SU-DHL-6 (cell line): ENCODE measurements at regions not wholly inside any gene's neighbourhood (a gene's known extent, or its start where the extent isn't known, plus 50 kb on each side); places are given as distances from the start of the nearest gene placed in this dataset.
"Not testable (repeated sequence)": the region's sequence is repeated elsewhere in the genome, so short reads cannot be mapped to it uniquely, and the experiment has no call there.

ENCODE experiments used
- EZH2phosphoT487 ChIP-seq: fragments of 200-600 bp; sonication (generic), shearing (Covaris generic); conservative IDR thresholded peaks from 2 replicates; pipeline ENCODE4 v1.6.1; 2018; ENCODE audit warnings: mild to moderate bottlenecking, antibody characterized with exemption, low read length, moderate library complexity, mixed read lengths
- TF ChIP-seq, protein P1 (sequence below): fragments of 200-600 bp; sonication (generic); IDR thresholded peaks from one replicate; pipeline ENCODE4 v1.5.1; 2017; ENCODE audit warnings: antibody characterized with exemption, mild to moderate bottlenecking, low read length, moderate library complexity; ENCODE audit not compliant: insufficient read depth, poor library complexity, severe bottlenecking

DNA sequence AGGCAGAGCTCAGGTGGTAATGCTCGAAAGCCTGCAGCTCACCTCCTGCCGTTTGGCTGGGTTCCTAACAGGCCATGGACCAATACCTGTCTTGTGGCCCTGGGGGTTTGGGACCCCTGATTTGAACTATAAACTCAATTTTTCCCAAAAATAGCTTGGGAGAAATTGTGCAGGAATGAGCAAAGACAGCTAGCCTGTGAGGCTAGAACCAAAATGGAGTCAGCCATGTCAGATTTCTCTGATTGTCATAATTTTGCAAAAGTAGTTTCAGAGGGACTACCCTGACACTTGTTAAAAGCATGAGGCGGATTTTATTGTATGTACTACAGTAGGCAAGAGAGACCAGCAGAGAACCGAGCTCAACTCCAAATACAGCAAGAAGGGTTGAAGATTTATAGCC, 91.8 kb downstream of the PPIAL4G start:
- TF ChIP-seq, protein P1, sequence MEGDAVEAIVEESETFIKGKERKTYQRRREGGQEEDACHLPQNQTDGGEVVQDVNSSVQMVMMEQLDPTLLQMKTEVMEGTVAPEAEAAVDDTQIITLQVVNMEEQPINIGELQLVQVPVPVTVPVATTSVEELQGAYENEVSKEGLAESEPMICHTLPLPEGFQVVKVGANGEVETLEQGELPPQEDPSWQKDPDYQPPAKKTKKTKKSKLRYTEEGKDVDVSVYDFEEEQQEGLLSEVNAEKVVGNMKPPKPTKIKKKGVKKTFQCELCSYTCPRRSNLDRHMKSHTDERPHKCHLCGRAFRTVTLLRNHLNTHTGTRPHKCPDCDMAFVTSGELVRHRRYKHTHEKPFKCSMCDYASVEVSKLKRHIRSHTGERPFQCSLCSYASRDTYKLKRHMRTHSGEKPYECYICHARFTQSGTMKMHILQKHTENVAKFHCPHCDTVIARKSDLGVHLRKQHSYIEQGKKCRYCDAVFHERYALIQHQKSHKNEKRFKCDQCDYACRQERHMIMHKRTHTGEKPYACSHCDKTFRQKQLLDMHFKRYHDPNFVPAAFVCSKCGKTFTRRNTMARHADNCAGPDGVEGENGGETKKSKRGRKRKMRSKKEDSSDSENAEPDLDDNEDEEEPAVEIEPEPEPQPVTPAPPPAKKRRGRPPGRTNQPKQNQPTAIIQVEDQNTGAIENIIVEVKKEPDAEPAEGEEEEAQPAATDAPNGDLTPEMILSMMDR = not testable (repeated sequence)
- TF ChIP-seq EZH2phosphoT487 = not testable (repeated sequence)
